ENCODE measurements at regions not wholly inside any gene's neighbourhood (a gene's known extent, or its start where the extent isn't known, plus 50 kb on each side); places are given as distances from the start of the nearest gene placed in this dataset.

DNA sequence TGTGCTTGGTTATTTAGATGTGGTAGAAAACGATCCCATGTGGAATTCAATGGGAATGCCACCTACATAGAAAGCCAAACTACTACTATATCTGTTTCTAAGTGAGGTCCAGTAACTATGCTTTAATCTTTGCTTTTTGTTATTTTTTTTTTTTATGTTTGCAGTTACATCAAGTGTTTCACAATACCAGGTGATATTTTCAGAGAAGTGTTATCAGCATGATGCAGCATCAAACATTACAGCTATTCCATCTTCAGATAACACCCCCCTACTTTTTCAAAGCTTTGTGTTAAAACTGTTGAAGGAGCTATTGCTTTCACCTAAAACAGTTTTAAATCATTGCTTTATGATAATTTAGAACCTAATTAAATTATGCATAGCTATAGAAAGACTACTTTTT lies 163.8 kb upstream of the SLC16A7 start:
- TF ChIP-seq, protein P1, sequence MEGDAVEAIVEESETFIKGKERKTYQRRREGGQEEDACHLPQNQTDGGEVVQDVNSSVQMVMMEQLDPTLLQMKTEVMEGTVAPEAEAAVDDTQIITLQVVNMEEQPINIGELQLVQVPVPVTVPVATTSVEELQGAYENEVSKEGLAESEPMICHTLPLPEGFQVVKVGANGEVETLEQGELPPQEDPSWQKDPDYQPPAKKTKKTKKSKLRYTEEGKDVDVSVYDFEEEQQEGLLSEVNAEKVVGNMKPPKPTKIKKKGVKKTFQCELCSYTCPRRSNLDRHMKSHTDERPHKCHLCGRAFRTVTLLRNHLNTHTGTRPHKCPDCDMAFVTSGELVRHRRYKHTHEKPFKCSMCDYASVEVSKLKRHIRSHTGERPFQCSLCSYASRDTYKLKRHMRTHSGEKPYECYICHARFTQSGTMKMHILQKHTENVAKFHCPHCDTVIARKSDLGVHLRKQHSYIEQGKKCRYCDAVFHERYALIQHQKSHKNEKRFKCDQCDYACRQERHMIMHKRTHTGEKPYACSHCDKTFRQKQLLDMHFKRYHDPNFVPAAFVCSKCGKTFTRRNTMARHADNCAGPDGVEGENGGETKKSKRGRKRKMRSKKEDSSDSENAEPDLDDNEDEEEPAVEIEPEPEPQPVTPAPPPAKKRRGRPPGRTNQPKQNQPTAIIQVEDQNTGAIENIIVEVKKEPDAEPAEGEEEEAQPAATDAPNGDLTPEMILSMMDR (conservative IDR thresholded peaks at IDR 0.05): no peak
- TF ChIP-seq EZH2 (IDR thresholded peaks at IDR 0.05; ENCODE audit: low read depth): no peak
